Suppressor macrophage (primary cell): ENCODE measurements at regions not wholly inside any gene's neighbourhood (a gene's known extent, or its start where the extent isn't known, plus 50 kb on each side); places are given as distances from the start of the nearest gene placed in this dataset.
"Not testable (repeated sequence)": the region's sequence is repeated elsewhere in the genome, so short reads cannot be mapped to it uniquely, and the experiment has no call there.

Experiments used
- DNase-seq, 4 experiments: peaks; one replicate each; pipeline ENCODE4 v3.0.0-alpha.2; 2020 to 2022

DNA sequence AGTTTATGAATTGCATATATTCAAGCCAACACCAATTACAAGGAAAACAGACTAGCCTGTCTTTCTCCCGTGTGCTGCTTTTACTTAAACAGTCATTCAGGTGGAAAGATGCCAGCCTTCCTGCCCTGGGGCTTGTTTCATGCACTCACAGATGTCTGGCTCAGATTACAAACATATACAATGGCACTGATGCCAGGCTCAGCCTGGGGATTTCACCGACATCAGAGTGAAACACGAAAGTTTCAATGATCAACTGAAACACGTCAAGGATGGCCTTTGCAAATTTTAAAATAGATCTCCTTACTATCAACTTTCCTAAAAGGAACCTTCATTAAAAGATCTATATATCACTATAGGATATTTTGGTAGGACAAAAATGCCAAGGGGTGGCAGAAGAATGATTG lies 1576.5 kb downstream of the EFNA5 start:
- DNase-seq = no peak

DNA sequence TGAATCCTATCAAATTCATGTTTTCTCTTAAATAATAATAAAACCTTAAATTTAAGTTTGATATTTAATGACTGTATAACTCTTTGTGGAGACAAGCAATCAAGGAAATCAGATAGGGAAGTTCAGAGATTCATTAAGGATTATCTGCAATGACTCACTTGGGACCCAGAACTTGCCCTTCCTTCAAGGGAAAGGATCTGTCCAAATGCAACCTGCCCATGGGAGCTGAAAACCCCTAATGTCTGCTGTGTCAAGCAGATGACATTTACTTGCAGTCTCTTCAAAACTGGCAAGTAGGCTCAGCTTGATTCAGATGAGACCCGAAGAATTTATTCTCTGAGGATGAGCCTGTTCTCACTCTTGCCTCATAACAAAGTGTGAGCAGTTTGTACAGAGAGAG lies 1577.6 kb downstream of the EFNA5 start:
- DNase-seq = no peak

DNA sequence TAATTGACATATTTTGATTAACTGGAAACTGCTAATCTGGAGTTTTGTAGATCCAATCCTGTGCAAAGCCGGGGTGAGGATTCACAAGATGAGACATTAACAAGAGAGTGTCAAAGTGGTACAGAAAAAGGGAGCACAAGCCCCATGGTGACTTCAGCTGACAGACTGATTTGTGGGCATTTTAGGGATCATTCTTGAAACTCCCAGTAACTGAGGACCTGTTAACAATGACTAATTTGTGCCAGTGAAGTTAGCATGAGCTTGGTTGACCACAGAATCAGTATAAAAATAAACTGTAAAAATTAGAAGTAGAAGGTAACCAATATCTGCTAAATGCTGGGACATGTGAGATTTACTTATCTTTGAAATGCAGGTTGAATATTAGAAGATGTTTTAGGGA lies 1578.3 kb downstream of the EFNA5 start:
- DNase-seq = no peak

DNA sequence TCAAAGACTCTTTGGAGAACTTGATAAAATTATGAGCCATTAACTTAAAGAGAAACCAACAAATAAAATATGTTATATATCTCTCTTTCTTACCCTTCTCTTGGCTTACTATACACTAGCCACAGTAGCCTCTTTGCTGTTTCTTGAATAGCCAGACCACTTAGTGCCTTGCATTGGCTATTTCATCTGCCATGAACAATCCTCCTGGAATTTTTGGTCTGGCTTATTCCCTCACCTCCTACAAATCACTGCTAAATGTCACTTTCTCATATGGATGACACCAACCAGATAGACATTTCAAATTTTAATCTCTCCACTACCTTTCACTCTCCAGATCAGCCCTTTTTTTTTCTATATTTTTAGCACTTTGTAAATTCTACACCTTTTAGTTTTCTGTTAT lies 1581.7 kb downstream of the EFNA5 start:
- no peak for DNase-seq

DNA sequence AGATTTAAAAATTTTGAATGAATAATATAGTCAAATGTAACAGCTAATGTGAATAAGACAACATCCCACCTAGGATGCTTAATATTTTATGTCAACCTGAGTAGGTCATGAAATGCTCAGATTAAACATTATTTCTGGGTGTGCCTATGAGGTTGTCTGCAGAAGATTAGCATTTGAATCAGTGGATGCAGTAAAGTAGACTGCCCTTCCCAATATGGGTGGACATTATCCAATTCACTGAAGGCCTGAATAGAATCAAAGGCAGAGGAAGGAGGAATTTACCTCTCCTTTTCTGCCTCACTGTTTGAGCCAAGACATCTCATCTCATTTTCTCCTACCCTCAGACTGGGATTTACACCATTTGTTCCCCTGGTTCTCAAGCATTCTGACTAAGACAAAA lies 1582.3 kb downstream of the EFNA5 start:
- DNase-seq = no peak

DNA sequence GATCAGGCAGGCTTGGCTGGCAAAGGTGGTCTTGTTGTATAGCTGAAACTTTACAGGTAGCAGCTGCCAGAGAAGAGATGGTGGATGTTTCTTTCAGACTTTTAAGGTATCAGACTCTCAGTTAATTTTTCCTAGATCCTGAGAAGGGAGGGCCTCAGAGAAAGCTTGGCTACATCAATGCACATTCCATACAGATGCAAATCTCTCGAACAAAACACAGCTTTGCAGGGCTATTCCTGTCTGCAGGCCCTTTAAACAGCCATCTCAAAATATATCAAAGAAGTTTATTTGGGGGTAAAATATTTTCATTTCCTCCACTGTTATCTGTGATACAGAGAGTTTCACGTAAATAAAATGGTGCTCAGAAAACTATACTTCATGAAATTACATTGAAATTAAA lies 1584.4 kb downstream of the EFNA5 start:
- no peak for DNase-seq

DNA sequence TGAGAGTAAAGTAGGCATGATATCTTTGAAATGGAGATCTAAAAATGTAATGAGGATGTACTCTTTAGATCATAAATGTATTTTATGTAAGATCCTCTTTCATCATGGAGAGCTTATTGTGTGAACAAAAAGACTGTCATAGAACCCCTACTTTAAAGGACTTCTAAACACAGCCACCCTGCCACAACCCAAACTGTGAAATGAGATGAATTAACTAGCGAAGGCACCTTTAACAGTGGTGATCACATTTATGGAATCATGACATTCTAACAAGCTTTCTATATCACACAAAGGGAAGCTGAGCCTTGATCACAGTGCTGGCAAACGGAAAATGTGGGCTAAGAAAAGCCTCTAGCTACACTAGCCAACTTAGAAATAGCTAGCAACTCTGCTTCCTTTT lies 1585.2 kb downstream of the EFNA5 start:
- DNase-seq = no peak

DNA sequence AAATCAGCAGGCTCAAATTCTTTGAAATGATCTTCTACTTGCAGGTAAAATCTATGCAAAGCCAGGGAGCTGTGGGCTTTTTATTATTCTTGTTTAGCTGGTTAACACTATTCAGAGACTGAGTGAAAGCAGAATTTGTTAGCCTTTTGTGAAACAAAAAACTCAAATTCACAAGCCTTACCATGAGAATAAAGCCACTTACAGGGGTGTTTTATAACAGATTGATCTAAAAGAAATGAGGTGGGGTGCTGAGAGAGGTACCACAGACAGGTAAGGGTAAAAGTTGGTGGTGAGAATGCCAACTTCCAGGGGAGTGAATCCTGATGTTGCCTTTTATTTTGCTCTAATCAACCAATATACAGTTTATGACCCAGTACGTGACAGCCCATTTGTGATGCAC lies 1585.6 kb downstream of the EFNA5 start:
- no peak for DNase-seq

DNA sequence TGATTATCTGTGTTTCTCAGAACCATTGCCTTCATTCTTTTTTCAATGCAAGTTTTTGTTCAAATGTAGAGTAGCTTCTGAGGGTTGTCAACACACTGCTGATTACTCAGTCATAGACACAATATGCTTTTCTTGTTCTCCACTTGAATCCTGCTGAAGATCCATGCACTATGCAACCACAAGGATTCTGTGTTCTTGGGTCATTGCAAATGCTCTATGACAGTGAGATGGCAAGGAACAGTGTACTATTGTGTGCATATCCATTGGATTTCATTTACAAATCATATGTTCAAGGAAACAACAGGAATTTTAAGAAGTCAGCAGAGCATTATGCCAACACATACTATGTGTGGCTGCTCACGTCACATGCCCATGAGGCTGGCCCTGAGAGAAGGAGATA lies 1590.2 kb downstream of the EFNA5 start:
- DNase-seq = no peak

DNA sequence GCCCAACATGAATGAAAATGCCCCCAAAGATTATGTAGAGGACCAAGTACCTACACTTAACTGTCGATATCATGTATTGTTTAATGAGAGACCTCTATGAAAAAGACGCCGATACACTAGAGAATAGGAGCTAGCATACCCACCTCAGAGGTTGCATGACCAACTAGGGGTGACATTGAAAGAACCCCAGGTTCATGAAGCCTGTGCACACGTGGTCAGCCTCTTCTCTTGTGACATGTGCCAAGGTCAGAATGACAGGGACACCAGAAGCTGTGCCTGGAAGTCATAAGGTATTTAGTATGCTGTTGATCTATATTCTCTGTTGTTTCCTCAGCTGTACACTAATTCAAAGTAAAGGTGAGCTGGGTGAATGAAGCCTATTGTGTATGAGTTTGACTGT lies 1594.1 kb downstream of the EFNA5 start:
- DNase-seq = no peak

DNA sequence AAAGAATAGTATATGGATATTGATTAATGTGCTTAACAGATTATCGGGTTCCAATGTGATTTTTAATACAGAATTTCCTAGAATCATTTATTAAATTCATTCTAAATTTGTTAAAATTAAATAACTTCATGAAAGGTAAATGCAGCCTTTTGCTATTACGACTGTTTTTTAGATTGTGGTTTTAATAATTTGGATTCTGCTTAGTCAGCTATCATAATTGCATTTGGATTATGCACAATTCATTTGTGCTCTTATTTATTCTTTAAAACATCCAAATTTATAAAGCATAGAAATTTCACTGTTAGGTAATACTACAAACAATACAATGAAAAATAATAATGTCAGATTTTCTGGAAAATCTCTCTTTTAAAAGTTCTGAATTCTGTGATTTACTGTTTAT lies 1598.5 kb downstream of the EFNA5 start:
- DNase-seq = no peak

DNA sequence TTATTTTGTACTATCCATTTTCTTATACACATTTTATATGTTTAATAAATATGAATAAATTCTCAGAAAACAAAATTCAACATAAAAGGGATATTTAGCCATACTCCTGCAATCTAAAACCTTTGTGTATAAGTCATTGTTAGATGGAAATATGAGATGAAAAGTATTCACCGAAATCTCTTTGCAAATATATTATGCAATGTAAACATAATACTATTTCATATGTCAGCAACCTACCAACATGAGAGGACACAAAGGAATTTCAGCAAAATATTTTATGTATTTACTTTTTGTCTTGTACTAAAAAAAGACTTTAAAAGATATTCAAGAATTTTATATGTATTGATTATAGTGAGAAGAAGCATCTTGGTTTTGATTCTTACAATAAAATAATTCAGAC lies 1623.4 kb downstream of the EFNA5 start:
- no peak for DNase-seq

DNA sequence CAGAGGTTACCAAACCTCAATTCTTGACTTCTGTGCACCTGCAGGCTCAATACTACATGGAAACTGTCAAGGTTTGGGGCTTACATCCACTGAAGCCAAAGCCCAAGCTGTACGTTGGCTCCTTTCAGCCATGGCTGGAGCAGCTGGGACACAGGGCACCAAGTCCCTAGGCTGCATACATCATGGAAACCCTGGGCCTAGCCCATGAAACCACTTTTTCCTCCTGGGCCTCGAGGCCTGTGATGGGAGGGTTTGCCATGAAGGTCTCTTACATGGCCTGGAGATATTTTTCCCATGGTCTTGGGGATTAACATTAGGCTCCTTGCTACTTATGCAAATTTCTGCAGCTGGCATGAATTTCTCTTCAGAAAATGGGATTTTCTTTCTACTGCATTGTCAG lies 1638.7 kb downstream of the EFNA5 start:
- not testable (repeated sequence) for DNase-seq

DNA sequence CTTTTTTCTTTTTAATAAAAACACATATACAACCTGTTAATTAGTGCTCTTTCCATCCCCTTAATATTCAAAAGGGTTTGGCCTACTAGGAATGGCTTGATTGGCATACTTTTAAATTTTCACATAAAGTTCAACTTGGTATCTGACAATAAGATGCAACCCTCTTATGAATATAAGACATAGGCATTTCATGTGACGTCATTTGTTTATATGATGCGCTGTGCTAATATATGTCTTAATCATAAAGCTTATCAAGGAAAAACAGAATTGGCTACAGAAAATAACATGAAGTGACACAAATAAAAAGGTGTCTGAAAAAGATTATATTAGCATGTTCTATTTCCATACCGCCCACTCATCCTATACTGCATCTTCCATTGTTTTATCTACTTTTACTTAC lies 1642.4 kb downstream of the EFNA5 start:
- no peak for DNase-seq

DNA sequence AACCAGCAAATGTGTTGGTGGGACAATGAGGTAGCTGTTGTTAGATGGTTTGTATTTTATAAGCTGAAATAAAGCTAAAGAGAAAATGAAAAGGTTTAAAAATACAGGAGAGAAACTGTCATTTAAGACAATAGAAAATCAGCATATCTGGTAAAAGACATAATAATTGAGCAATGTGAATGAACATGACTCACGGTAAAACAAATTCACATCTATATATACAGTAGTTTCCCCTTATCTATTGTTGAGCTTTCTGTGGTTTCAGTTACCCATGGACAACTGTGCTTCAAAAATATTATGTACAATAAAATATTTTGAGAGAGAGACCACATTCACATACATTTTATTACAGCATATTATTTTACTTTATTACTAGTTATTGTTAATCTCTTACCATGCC lies 1649.8 kb downstream of the EFNA5 start:
- no peak for DNase-seq

DNA sequence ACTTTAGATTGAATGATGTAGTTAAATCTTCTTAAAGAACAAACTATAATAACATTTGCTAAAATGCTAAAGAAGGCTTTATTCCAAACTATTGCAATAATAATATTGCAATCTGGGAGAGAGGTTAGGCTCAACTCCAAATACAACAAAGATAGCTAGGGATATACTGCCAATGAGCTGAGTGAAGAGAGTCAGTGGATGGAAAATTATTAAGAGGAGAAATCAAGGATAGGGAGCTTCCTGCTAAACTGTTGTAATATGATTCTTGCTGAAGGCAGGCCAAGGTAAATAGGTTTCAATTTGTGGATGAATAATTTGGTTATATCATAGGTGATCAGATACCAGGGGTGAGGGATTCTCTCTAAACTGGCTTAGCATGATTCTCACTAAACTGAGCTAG lies 1651.5 kb downstream of the EFNA5 start:
- DNase-seq = no peak

DNA sequence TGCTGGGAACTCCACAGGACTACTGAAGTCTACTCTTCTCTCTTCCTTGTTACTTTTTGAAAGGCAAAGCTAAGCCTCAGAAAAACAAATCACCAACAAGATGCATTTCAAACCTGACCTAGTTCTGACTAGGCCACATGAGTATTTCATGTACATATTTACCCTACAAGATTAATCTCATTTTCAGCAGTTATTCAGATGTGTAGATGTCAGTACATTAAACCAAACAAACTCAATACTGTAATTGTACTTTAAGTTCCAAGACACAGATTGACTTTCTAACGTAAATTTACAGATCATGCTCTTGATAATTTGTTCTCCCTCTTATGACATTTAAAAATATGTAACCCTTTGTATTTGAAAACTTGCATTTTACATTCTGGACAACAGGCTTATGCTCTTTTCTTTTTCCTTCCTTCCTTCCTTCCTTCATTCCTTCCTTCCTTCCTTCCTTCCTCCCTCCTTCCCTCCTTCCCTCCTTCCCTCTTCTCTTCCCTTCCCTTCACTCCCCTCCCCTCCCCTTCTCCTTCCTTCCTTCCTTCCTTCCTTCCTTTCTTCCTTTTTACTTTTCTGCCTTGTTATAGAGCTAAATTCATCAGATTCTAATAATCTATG lies 1653.4 kb downstream of the EFNA5 start:
- DNase-seq = no peak

DNA sequence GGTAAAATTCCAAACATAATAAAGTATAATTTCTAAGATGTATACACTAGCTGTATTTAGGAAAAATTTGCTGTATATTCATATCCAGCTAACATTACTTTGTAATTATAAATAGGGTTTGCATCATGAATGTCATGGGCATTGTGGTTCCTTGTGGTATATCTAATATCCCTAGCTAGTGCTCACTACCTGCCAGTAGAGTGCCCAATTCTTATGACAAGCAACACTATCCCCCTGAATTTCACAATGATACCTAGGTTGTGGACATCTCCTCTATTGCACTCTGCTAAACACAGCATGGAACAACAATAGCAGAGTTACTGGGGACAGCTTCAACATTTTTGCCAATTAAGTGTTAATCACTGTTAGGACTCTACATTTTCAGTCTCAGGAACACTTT lies 1656.5 kb downstream of the EFNA5 start:
- no peak for DNase-seq

DNA sequence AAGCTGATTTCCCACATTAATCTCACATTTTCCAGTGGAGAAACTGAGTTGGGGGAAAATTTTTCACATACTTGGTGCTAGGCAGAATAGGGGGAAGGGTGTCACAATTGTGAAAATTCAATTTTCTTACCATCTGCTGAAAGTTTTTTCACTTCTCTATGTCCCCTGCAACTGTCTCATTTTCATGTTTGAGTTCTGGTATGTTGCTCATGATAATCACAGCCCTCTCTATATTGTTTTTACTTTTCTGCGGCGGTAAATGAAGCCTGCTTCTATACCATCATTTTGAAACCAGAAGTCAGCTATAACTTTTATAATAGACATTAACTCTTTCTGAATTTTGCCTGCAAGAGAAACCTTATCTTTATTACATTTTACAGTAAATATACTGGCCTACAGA lies 1664.5 kb downstream of the EFNA5 start:
- DNase-seq = no peak

DNA sequence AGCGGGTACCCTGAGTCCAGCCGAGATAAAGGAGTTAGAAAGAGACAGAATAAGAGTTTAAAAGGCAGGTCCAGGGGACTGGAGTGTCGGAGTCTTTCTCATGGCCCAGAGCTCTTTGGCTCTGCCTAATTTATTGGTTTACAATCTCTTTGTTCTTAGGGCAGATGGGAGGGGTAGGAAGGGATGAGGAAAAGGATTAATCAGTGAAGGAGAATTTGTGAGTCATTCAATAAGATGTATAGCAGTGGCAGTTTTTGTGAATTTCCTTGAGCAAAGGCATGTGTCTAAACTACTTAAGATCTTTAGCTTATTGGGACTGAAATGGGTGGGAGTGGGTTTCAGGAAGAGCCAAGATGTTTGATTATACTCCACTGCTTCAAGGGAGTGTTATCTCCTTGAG lies 1671.7 kb downstream of the EFNA5 start:
- DNase-seq = not testable (repeated sequence)

DNA sequence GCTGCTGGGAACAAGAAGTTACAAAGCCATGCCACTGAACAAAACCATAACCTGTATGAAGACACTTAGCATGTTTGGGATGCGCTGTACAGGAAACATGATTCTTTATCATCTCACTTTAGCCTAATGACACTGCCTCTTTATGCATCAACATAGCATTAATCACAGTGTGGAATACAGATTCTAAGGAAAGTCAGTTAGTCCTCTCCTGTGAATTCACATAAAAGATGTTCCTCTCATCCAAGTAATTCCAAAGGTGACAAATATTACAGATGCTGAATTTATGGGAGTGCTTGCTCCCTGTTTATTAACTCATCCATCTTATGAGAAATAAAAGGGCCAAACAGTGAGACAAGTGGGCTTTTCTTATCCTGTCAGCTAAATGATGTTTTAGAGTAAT lies 1677.7 kb downstream of the EFNA5 start:
- no peak for DNase-seq

DNA sequence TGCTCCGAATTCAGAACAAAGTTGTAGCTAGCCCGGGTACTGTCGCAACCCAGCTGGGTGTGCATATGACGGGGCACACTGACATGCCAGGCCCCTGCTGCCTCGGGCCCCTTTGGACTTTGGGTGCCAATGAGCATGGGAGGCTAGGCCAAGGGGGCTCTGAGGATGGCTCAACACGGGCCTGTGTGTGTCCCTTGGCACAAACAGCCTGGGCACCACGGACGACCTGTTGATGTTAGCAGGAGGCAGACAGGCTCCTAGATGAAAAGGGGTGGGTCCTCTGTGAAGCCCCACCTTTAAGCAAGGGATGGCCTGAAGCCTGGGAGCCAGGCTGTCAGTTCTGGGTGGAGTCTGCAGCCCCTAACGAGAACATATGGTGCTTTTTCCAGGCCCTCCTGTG lies 1688.2 kb downstream of the EFNA5 start:
- no peak for DNase-seq

DNA sequence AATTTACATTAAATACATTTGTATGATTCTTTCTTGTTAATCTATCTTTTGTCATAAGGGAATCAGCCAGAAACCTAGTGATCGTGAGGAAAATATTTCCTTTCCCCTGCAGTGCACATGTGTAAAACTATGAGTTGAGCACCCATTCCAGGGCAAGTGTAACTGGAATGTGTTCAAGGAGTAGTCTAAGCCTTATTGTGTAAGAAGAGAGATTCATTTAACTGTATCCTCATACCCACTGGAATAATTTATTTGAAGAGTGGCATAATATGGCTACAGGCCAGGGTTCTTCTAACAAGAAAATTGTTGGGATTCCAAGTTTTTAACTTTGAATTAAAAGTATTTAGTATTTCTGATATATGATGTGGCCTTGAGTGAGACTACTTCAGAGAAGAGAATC lies 1692.7 kb downstream of the EFNA5 start:
- DNase-seq = no peak

DNA sequence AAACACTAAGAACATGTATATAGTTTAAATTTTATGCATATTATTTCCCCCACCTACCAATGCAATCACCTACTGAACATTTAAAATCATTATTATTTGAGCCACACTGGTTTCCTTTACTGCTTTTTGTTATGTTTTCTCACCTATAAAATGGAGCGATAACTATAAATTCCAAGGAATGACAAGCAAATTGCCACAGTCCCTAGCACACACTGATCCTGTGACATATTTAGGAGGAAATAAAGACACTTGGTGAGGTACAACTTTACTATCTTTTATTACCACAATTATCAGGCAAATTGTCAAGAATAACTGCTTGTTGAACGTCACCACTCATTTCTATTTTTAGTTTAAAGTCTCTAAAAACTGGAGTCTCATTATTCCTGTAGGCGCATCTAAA lies 1693.6 kb downstream of the EFNA5 start:
- DNase-seq = no peak

DNA sequence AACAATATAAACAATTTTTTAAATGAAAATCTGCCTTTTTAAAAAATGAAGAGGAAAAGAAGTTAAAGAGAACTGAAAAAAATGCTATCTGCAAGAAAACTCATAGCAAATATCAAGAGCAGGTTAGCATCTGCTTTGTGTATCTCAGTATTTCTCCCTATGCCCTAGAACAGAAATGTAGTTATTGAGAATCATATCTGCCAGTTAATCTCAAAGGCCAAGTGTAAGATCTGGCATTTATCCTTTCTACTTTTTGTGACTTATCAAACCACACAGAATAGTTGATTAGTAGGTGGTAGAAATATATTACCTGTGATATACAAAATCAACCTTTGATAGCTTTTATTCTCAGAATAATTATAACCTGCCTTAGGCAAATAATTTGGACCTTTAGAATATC lies 1699.8 kb downstream of the EFNA5 start:
- DNase-seq = no peak

DNA sequence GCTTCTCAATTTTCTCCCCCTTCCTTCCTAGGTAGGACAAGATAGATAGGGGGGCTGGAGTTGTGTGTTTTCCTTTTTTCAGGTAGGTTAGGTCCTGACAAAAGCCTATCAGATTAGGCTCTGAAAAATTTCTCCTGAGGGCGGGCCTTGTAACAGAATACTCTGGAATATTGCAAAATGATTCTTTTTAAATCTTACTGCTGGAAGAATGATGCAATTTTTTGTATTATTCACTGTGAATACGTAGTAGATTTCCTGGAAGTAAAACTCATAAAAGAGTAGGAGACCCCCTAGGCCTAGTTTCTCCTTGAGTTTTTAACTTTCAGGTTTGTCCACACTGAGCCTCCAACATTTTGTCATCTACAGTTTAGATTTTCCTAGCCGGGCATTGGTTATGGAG lies 1701.8 kb downstream of the EFNA5 start:
- no peak for DNase-seq
